ENCODE measurements at regions not wholly inside any gene's neighbourhood (a gene's known extent, or its start where the extent isn't known, plus 50 kb on each side); places are given as distances from the start of the nearest gene placed in this dataset.

DNA sequence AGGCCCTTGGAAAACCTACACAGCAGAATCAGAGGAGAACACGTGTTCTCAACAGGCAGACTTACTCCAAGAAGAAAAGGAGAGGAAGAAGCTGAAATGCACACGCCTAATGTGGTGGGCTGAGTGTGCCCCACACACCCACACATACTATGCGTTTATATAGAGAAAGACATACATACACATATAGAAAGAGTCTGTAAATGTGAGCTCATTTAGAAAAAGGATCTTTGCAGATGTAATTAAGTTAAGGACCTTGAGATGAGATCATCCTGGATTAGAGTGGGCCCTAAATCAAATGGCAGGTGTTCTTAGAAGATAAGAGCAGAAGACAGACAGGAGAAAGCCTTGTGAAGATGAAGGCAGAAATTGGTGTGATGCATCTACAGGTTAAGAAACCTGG is 87.2 kb upstream of the KLF3 start:
- TF ChIP-seq POLR2AphosphoS5 (IDR thresholded peaks at IDR 0.05) (no peak), EP300 (IDR thresholded peaks at IDR 0.05) (no peak)

Data from gastroesophageal sphincter (tissue), 2 donors.